GM12873 (cell line): ENCODE measurements at regions not wholly inside any gene's neighbourhood (a gene's known extent, or its start where the extent isn't known, plus 50 kb on each side); places are given as distances from the start of the nearest gene placed in this dataset.

Source experiments
- TF ChIP-seq, protein P1 (sequence below): IDR thresholded peaks from 2 replicates; pipeline ENCODE4 v1.5.1; 2012; ENCODE audit warnings: low read depth, mild to moderate bottlenecking, moderate library complexity, low read length, control low read depth; ENCODE audit not compliant: insufficient read depth; ENCODE audit errors: missing control alignments

DNA sequence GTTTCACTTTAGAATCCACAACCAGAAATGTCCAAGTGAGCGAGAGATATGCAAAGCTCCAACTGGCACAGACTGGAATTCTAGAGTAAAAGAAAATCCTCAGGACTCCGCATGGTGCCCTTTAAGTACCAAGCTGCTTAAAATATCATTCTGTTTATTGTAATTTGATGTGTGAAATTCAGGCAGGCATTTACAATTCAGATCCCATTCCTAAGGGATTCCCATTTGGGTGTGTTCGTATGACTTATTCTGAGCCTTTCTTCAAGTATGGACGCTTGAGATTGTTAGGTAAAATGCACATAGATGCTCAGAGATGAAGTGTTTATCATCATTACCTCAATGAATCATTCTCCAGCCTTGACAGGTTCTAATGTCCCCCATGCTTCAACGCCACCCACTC lies 99.3 kb upstream of the EEF1E1 start:
- TF ChIP-seq, protein P1, sequence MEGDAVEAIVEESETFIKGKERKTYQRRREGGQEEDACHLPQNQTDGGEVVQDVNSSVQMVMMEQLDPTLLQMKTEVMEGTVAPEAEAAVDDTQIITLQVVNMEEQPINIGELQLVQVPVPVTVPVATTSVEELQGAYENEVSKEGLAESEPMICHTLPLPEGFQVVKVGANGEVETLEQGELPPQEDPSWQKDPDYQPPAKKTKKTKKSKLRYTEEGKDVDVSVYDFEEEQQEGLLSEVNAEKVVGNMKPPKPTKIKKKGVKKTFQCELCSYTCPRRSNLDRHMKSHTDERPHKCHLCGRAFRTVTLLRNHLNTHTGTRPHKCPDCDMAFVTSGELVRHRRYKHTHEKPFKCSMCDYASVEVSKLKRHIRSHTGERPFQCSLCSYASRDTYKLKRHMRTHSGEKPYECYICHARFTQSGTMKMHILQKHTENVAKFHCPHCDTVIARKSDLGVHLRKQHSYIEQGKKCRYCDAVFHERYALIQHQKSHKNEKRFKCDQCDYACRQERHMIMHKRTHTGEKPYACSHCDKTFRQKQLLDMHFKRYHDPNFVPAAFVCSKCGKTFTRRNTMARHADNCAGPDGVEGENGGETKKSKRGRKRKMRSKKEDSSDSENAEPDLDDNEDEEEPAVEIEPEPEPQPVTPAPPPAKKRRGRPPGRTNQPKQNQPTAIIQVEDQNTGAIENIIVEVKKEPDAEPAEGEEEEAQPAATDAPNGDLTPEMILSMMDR, result no peak

DNA sequence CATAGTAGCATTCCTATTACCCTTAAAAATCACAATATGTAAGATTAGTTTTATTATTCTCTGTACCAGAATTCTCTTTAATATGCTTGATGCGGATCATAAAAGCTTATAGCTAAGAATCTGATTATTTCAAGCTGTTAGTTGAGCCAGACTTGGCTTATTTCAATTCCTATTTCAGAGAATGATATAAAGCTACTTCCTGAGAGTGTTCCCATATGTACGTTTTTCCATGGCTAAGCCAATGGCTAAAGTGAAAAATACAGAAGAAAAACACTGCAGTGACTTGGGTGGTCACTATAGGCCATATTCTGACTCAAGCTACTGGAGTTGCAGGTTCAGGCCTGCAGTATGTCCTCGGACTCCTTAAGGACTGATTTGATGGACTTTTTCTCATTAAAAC lies 97.9 kb upstream of the EEF1E1 start:
- TF ChIP-seq, protein P1, result no peak

DNA sequence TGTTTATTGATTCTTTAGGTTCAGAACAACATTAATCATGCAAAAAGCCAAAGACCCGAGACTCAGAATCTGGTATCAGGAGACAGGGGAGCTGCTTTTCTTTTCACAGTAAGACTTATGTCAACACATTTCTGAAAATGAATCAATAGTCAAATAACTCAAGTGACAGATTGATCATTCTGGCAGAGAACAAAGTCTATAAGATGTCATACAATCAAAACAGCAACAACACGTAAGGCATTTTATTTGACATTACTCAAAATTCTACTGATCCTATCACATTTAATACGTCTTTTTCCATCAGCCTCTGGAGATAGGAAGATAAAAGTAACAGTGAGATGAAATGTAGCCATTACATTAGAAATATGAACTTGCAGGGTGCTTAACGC lies 93.4 kb upstream of the EEF1E1 start:
- TF ChIP-seq, protein P1, result no peak

DNA sequence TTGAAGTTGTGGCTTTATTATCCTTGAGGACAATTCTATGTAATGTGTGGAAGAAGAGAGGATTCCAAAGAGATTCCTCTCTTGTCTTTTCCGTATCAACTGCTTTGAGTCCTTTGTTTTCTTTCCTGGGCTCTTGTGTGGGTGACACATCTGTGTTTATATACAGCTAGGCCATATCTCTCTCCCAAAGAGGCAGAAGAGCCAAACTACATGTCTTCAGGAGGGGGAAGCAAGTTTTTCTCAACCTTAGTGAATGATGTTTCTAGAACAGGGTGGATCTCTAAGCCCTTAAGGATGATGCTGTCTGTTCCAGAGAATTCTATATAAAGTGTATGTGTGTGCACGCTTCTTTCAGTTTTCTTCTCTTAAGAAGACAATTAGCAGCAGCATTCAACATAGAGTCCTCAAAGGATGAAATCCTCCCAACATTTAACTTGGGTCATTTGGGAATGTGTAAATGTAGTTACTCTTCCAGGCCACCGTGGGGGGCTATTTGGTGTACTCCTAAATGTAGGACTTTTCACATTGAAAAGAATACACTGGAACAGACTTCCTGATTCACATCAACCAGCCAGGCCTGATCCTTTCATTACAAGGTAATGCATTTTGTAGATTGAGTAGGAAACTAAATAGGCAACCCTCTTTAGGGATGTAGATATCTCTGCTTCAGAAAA lies 92.8 kb upstream of the EEF1E1 start:
- TF ChIP-seq, protein P1, result peak; percentile 27

DNA sequence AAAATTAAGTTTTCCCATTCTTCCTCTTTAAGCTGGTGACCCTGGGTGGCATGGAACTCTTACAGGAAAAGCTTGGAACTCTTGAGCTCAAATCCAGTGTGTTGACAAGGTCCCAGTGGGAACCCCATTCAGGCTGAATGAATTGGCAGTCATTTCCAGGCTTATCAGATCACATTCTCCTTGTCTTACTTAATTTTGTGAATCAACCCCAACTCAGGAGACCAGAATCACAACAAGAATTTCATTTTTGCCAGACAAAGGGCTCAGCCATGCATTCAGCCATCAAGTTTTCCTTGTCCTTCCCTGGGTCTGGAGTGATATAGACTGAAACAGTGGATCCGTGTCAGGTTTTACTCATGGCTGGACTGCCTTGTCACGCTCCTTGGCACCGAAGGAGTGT lies 92.1 kb upstream of the EEF1E1 start:
- TF ChIP-seq, protein P1, result no peak

DNA sequence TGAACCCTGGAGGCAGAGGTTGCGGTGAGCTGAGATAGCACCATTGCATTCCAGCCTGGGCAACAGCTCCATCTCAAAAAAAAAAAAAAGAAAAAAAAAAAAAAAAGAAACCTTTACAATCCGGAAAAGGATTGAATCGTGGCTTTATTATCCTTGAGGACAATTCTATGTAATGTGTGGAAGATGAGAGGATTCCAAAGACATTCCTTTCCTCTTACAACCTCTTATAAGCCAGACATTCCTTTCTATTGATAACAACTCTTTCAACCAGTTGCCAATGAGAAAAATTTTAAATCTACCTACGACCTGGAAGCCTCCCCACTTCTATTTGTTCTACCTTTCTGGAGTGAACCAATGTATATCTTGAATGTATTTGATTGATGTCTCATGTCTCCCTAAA lies 91.2 kb upstream of the EEF1E1 start:
- TF ChIP-seq, protein P1, result no peak

DNA sequence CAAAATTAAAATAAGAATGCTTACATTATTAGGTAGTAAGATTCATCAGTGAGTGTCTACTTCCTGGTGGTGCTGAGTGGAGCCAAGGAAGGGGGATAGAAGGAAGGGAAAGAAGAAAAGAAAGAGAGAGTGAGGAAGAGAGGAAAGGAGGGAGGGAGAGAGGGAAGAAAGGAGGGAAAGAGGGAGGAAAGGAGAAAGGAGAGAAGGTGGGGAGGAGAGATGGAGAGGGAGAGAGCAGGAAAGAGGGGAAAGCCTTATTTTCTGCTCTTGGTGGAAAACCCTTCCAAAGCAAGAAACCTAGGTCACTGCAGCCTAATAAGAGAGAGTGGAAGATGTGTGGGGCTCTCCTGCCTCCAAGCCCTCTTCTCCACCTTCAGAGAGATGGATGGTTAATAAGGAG lies 90.2 kb upstream of the EEF1E1 start:
- TF ChIP-seq, protein P1, result no peak
